ENCODE measurements at regions not wholly inside any gene's neighbourhood (a gene's known extent, or its start where the extent isn't known, plus 50 kb on each side); places are given as distances from the start of the nearest gene placed in this dataset.

DNA sequence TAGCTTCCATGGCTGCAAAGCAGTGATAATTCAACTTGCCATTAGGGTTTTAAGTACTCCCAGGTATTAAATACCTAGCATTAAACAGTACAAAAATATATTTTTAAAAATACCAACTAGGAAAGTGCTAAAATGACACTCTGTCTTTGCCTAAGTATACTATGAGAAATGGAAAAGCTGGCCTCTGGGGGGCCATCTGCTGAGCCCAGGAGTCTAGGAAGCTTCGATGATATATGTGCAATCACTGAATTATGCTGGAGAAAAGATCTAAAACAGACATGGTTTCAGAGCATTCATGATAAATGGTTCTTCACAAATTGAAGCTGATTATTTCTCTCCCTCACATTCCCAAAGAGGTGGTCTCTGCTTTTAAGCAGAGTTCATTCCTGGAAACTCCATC, 191.8 kb downstream of the OPA1 start:
- TF ChIP-seq POLR2A (IDR thresholded peaks at IDR 0.05; ENCODE audit: borderline replicate concordance, extremely low read depth, insufficient read depth, insufficient read length) (no peak), CTCF (IDR thresholded peaks at IDR 0.05 in 2 of 3, conservative IDR thresholded peaks at IDR 0.05 in 1 of 3; ENCODE audit: borderline replicate concordance in 1 of 3, insufficient read depth in 1 of 3, low read depth in 2 of 3, low read length in 2 of 3) (0 out of 6 replicates have a peak, but pooled peaks of 1 of the 3 experiments have one; percentile 5)
